Stimulated activated memory B cell treated with anti-CD40 and anti-IgM and Interleukin-4, amounts not matched to agents 10 μg/mL and 1 μg/mL and 100 μg/mL, for 72 hours (primary cell): ENCODE measurements at regions not wholly inside any gene's neighbourhood (a gene's known extent, or its start where the extent isn't known, plus 50 kb on each side); places are given as distances from the start of the nearest gene placed in this dataset.

Experiments used
- ATAC-seq: fragments of 150-1000 bp; cut with Tn5 transposase; 2 replicates; pipeline ENCODE4 v1.10.0; 2021
- H3K27ac Mint-ChIP-seq: one replicate; pipeline ENCODE4 v1.8.0; 2022; ENCODE audit warnings: mild to moderate bottlenecking, mixed read lengths
- H3K27me3 Mint-ChIP-seq: one replicate; pipeline ENCODE4 v1.8.0; 2022; ENCODE audit warnings: mixed read lengths
- H3K36me3 Mint-ChIP-seq: one replicate; pipeline ENCODE4 v1.8.0; 2022; ENCODE audit warnings: mixed read lengths
- H3K4me1 Mint-ChIP-seq: one replicate; pipeline ENCODE4 v1.8.0; 2022; ENCODE audit warnings: mixed read lengths
- H3K4me3 Mint-ChIP-seq: one replicate; pipeline ENCODE4 v1.8.0; 2022; ENCODE audit warnings: mild to moderate bottlenecking, moderate library complexity, mixed read lengths
- H3K9me3 Mint-ChIP-seq: one replicate; pipeline ENCODE4 v1.8.0; 2022; ENCODE audit warnings: mixed read lengths

GRCh38 chr13:69410761-69411160 lies 696.9 kb upstream of the ATXN8OS start:
- no peak overlapping the region for H3K27ac Mint-ChIP-seq
- no peaks in the 10 kb centered on the region for H3K9me3 Mint-ChIP-seq
- H3K36me3 Mint-ChIP-seq, result no peaks in the 10 kb centered on the region
- H3K27me3 Mint-ChIP-seq, result no peaks in the 10 kb centered on the region
- no peak for ATAC-seq
- H3K4me3 Mint-ChIP-seq, result no peak overlapping the region
- no peaks in the 10 kb centered on the region for H3K4me1 Mint-ChIP-seq

GRCh38 chr13:69391756-69392155 lies 715.9 kb upstream of the ATXN8OS start:
- peaks cover 4% of the 10 kb centered on the region for H3K9me3 Mint-ChIP-seq
- no peaks in the 10 kb centered on the region for H3K27me3 Mint-ChIP-seq
- H3K4me1 Mint-ChIP-seq, result no peaks in the 10 kb centered on the region
- ATAC-seq, result no peak
- H3K36me3 Mint-ChIP-seq, result no peaks in the 10 kb centered on the region
- H3K27ac Mint-ChIP-seq, result no peak overlapping the region
- no peak overlapping the region for H3K4me3 Mint-ChIP-seq

- Mint-ChIP-seq H3K27me3 (no peaks in the 10 kb centered on the region), H3K9me3 (peaks cover 4% of the 10 kb centered on the region), H3K27ac (no peak overlapping the region), H3K36me3 (no peaks in the 10 kb centered on the region), H3K4me1 (no peaks in the 10 kb centered on the region), H3K4me3 (no peak overlapping the region)
- ATAC-seq, result no peak
Measured at GRCh38 chr13:69389899-69390298, 717.7 kb upstream of the ATXN8OS start.

- no peaks in the 10 kb centered on the region for H3K36me3 Mint-ChIP-seq
- H3K9me3 Mint-ChIP-seq, result peaks cover 11% of the 10 kb centered on the region
- ATAC-seq, result no peak
- H3K4me1 Mint-ChIP-seq, result no peaks in the 10 kb centered on the region
- H3K27me3 Mint-ChIP-seq, result no peaks in the 10 kb centered on the region
- no peak overlapping the region for H3K27ac Mint-ChIP-seq
- no peak overlapping the region for H3K4me3 Mint-ChIP-seq
Measured at GRCh38 chr13:69373747-69374425, 733.7 kb upstream of the ATXN8OS start.

- Mint-ChIP-seq H3K4me3 (no peak overlapping the region), H3K27ac (no peak overlapping the region), H3K9me3 (no peaks in the 10 kb centered on the region), H3K36me3 (no peaks in the 10 kb centered on the region), H3K27me3 (no peaks in the 10 kb centered on the region), H3K4me1 (no peaks in the 10 kb centered on the region)
- no peak for ATAC-seq
Measured at GRCh38 chr13:69363360-69363759, 744.3 kb upstream of the ATXN8OS start.

GRCh38 chr13:69331245-69331644 lies 776.4 kb upstream of the ATXN8OS start:
- H3K36me3 Mint-ChIP-seq, result no peaks in the 10 kb centered on the region
- ATAC-seq, result no peak
- no peak overlapping the region for H3K4me3 Mint-ChIP-seq
- H3K27me3 Mint-ChIP-seq, result no peaks in the 10 kb centered on the region
- no peaks in the 10 kb centered on the region for H3K9me3 Mint-ChIP-seq
- no peak overlapping the region for H3K27ac Mint-ChIP-seq
- H3K4me1 Mint-ChIP-seq, result no peaks in the 10 kb centered on the region

- Mint-ChIP-seq H3K36me3 (no peaks in the 10 kb centered on the region), H3K4me1 (no peaks in the 10 kb centered on the region), H3K4me3 (no peak overlapping the region), H3K27ac (no peak overlapping the region), H3K9me3 (no peaks in the 10 kb centered on the region), H3K27me3 (no peaks in the 10 kb centered on the region)
- no peak for ATAC-seq
Measured at GRCh38 chr13:69324090-69324886, 783.3 kb upstream of the ATXN8OS start.

GRCh38 chr13:69319656-69320055 lies 788.0 kb upstream of the ATXN8OS start:
- H3K4me1 Mint-ChIP-seq, result no peaks in the 10 kb centered on the region
- no peaks in the 10 kb centered on the region for H3K9me3 Mint-ChIP-seq
- H3K27me3 Mint-ChIP-seq, result no peaks in the 10 kb centered on the region
- no peak for ATAC-seq
- no peaks in the 10 kb centered on the region for H3K36me3 Mint-ChIP-seq
- H3K4me3 Mint-ChIP-seq, result no peak overlapping the region
- no peak overlapping the region for H3K27ac Mint-ChIP-seq

- Mint-ChIP-seq H3K9me3 (no peaks in the 10 kb centered on the region), H3K27ac (no peak overlapping the region), H3K4me3 (no peak overlapping the region), H3K4me1 (no peaks in the 10 kb centered on the region), H3K27me3 (no peaks in the 10 kb centered on the region), H3K36me3 (no peaks in the 10 kb centered on the region)
- ATAC-seq, result no peak
Measured at GRCh38 chr13:69315039-69315438, 792.6 kb upstream of the ATXN8OS start.

- H3K27me3 Mint-ChIP-seq, result no peaks in the 10 kb centered on the region
- H3K36me3 Mint-ChIP-seq, result no peaks in the 10 kb centered on the region
- no peaks in the 10 kb centered on the region for H3K9me3 Mint-ChIP-seq
- no peak overlapping the region for H3K27ac Mint-ChIP-seq
- no peak overlapping the region for H3K4me3 Mint-ChIP-seq
- no peaks in the 10 kb centered on the region for H3K4me1 Mint-ChIP-seq
- ATAC-seq, result no peak
Measured at GRCh38 chr13:69306766-69307165, 800.9 kb upstream of the ATXN8OS start.

- H3K4me1 Mint-ChIP-seq, result no peaks in the 10 kb centered on the region
- H3K27me3 Mint-ChIP-seq, result no peaks in the 10 kb centered on the region
- H3K4me3 Mint-ChIP-seq, result no peak overlapping the region
- no peaks in the 10 kb centered on the region for H3K36me3 Mint-ChIP-seq
- no peak for ATAC-seq
- H3K27ac Mint-ChIP-seq, result no peak overlapping the region
- H3K9me3 Mint-ChIP-seq, result peaks cover 6% of the 10 kb centered on the region
Measured at GRCh38 chr13:69300131-69300530, 807.5 kb upstream of the ATXN8OS start.

- peaks cover 6% of the 10 kb centered on the region for H3K9me3 Mint-ChIP-seq
- no peak overlapping the region for H3K4me3 Mint-ChIP-seq
- no peaks in the 10 kb centered on the region for H3K27me3 Mint-ChIP-seq
- H3K4me1 Mint-ChIP-seq, result no peaks in the 10 kb centered on the region
- H3K27ac Mint-ChIP-seq, result no peak overlapping the region
- ATAC-seq, result no peak
- H3K36me3 Mint-ChIP-seq, result no peaks in the 10 kb centered on the region
Measured at GRCh38 chr13:69296130-69296529, 811.5 kb upstream of the ATXN8OS start.

GRCh38 chr13:69292789-69293425 lies 814.7 kb upstream of the ATXN8OS start:
- ATAC-seq, result no peak
- H3K4me1 Mint-ChIP-seq, result no peaks in the 10 kb centered on the region
- no peaks in the 10 kb centered on the region for H3K27me3 Mint-ChIP-seq
- no peak overlapping the region for H3K4me3 Mint-ChIP-seq
- no peaks in the 10 kb centered on the region for H3K36me3 Mint-ChIP-seq
- no peak overlapping the region for H3K27ac Mint-ChIP-seq
- H3K9me3 Mint-ChIP-seq, result no peaks in the 10 kb centered on the region

- H3K4me3 Mint-ChIP-seq, result no peak overlapping the region
- no peaks in the 10 kb centered on the region for H3K27me3 Mint-ChIP-seq
- no peak for ATAC-seq
- H3K36me3 Mint-ChIP-seq, result no peaks in the 10 kb centered on the region
- H3K9me3 Mint-ChIP-seq, result no peaks in the 10 kb centered on the region
- no peaks in the 10 kb centered on the region for H3K4me1 Mint-ChIP-seq
- no peak overlapping the region for H3K27ac Mint-ChIP-seq
Measured at GRCh38 chr13:69291292-69291906, 816.2 kb upstream of the ATXN8OS start.

- H3K36me3 Mint-ChIP-seq, result no peaks in the 10 kb centered on the region
- no peaks in the 10 kb centered on the region for H3K4me1 Mint-ChIP-seq
- no peak overlapping the region for H3K27ac Mint-ChIP-seq
Measured at GRCh38 chr13:69288026-69288425, 819.6 kb upstream of the ATXN8OS start.

More at GRCh38 chr13:69288026-69288425, 819.6 kb upstream of the ATXN8OS start:
- ATAC-seq, result no peak
- no peaks in the 10 kb centered on the region for H3K27me3 Mint-ChIP-seq
- no peak overlapping the region for H3K4me3 Mint-ChIP-seq
- peaks cover 2% of the 10 kb centered on the region for H3K9me3 Mint-ChIP-seq
